Liver (tissue), 8 donors: ENCODE measurements at regions not wholly inside any gene's neighbourhood (a gene's known extent, or its start where the extent isn't known, plus 50 kb on each side); places are given as distances from the start of the nearest gene placed in this dataset.

Experiments used
- DNase-seq: peaks from one replicate; pipeline ENCODE4 v3.0.0-alpha.2; 2017; ENCODE audit warnings: low spot score
- H3K27ac ChIP-seq, 2 donors: one replicate each; pipeline ENCODE4 v1.7.0; 2013; ENCODE audit warnings: inconsistent platforms in 2 of 2, low read length in 2 of 2, control low read depth in 1 of 2, low read depth in 1 of 2, mild to moderate bottlenecking in 1 of 2
- H3K27me3 ChIP-seq, 4 donors: one replicate each; pipeline versions ENCODE4 v1.6.1 to v1.7.0; 2013; ENCODE audit warnings: low read length in 3 of 4, inconsistent platforms in 1 of 4, mild to moderate bottlenecking in 1 of 4, moderate library complexity in 1 of 4; ENCODE audit not compliant: control insufficient read depth in 4 of 4, insufficient read depth in 4 of 4
- H3K36me3 ChIP-seq, 4 donors: one replicate each; pipeline versions ENCODE4 v1.6.1 to v1.7.0; 2013; ENCODE audit warnings: low read length in 3 of 4, mild to moderate bottlenecking in 3 of 4, low read depth in 1 of 4, moderate library complexity in 1 of 4; ENCODE audit not compliant: control insufficient read depth in 4 of 4, insufficient read depth in 3 of 4
- H3K4me1 ChIP-seq, 4 donors: one replicate each; pipeline versions ENCODE4 v1.6.1 to v1.7.0; 2013; ENCODE audit warnings: low read length in 3 of 4, mild to moderate bottlenecking in 3 of 4, moderate library complexity in 1 of 4; ENCODE audit not compliant: control insufficient read depth in 4 of 4, insufficient read depth in 4 of 4
- H3K4me3 ChIP-seq, 3 donors: one replicate each; pipeline versions ENCODE4 v1.6.1 to v1.7.0; 2013; ENCODE audit warnings: low read length in 3 of 3, control low read depth in 1 of 3, low read depth in 1 of 3, mild to moderate bottlenecking in 1 of 3
- H3K9ac ChIP-seq, 2 donors: one replicate each; pipeline ENCODE4 v1.7.0; 2013; ENCODE audit warnings: low read length in 2 of 2, mild to moderate bottlenecking in 2 of 2, moderate library complexity in 2 of 2, control low read depth in 1 of 2, low read depth in 1 of 2
- H3K9me3 ChIP-seq, 4 donors: one replicate each; pipeline versions ENCODE4 v1.6.1 to v1.7.0; 2013; ENCODE audit warnings: low read length in 3 of 4; ENCODE audit not compliant: control insufficient read depth in 4 of 4
- ATF3 ChIP-seq: IDR thresholded peaks from 2 replicates; pipeline ENCODE4 v1.6.1; 2016; ENCODE audit warnings: antibody characterized with exemption
- CTCF ChIP-seq: fragments of 150-350 bp; IDR thresholded peaks from 2 replicates; pipeline ENCODE4 v1.5.1; 2017; ENCODE audit warnings: improper control_type of control experiment, low read depth, low read length; ENCODE audit not compliant: missing input control
- EGR1 ChIP-seq, 2 donors: IDR thresholded peaks; 2 replicates each; pipeline ENCODE4 v1.6.1; 2016 to 2018; ENCODE audit warnings: antibody characterized with exemption in 2 of 2, low read depth in 2 of 2
- FOXA2 ChIP-seq: IDR thresholded peaks from 2 replicates; pipeline ENCODE4 v1.6.1; 2016; ENCODE audit warnings: antibody characterized with exemption
- GABPA ChIP-seq, 2 donors: IDR thresholded peaks in 1 of 2; conservative IDR thresholded peaks in 1 of 2; 2 replicates each; pipeline ENCODE4 v1.6.1; 2016; ENCODE audit warnings: antibody characterized with exemption in 2 of 2, mild to moderate bottlenecking in 1 of 2, moderate library complexity in 1 of 2
- HNF4A ChIP-seq, 2 donors: conservative IDR thresholded peaks; 2 replicates each; pipeline ENCODE4 v1.6.1; 2016; ENCODE audit warnings: antibody characterized with exemption in 2 of 2, mild to moderate bottlenecking in 2 of 2
- HNF4G ChIP-seq: IDR thresholded peaks from 2 replicates; pipeline ENCODE4 v1.6.1; 2016; ENCODE audit warnings: antibody characterized with exemption
- JUND ChIP-seq, 2 donors: IDR thresholded peaks; 2 replicates each; pipeline ENCODE4 v1.6.1; 2016; ENCODE audit warnings: antibody characterized with exemption in 2 of 2
- MAX ChIP-seq: IDR thresholded peaks from 2 replicates; pipeline ENCODE4 v1.6.1; 2016; ENCODE audit warnings: antibody characterized with exemption
- NR2F2 ChIP-seq: IDR thresholded peaks from 2 replicates; pipeline ENCODE4 v1.6.1; 2016; ENCODE audit warnings: antibody characterized with exemption
- RAD21 ChIP-seq, 2 donors: IDR thresholded peaks; 2 replicates each; pipeline ENCODE4 v1.6.1; 2016; ENCODE audit warnings: antibody characterized with exemption in 2 of 2, mild to moderate bottlenecking in 2 of 2
- REST ChIP-seq: IDR thresholded peaks from 2 replicates; pipeline ENCODE4 v1.6.1; 2016; ENCODE audit warnings: antibody characterized with exemption, mild to moderate bottlenecking
- RXRA ChIP-seq, 2 donors: IDR thresholded peaks; 2 replicates each; pipeline ENCODE4 v1.6.1; 2017 to 2018; ENCODE audit warnings: antibody characterized with exemption in 2 of 2, mild to moderate bottlenecking in 1 of 2
- SP1 ChIP-seq: IDR thresholded peaks from 2 replicates; pipeline ENCODE4 v1.6.1; 2018; ENCODE audit warnings: antibody characterized with exemption, mild to moderate bottlenecking
- YY1 ChIP-seq: IDR thresholded peaks from 2 replicates; pipeline ENCODE4 v1.6.1; 2016; ENCODE audit warnings: antibody characterized with exemption, mild to moderate bottlenecking
- ZBTB33 ChIP-seq: IDR thresholded peaks from 2 replicates; pipeline ENCODE4 v1.6.1; 2016; ENCODE audit warnings: antibody characterized with exemption
- WGBS: extraction: QIAGEN DNeasy Blood & Tissue Kit; methylation state at CpG from one replicate; pipeline ENCODE4 v1.1.7; 2013; 5-methylcytosine and 5-hydroxymethylcytosine counted together
- donor health status: healthy.
- donor health status: healthy.
- donor health status: healthy.
- donor health status: healthy.
- donor health status: healthy.

- Histone ChIP-seq H3K27me3 (peaks cover 0 to 4% (median 0%) of the 10 kb centered on the region in 4 donors), H3K36me3 (no peaks in the 10 kb centered on the region), H3K27ac (no peak overlapping the region), H3K9ac (no peak overlapping the region), H3K9me3 (no peaks in the 10 kb centered on the region), H3K4me3 (no peak overlapping the region), H3K4me1 (no peaks in the 10 kb centered on the region)
- DNase-seq = no peak
- TF ChIP-seq REST (no peak), ATF3 (no peak), SP1 (no peak), RXRA (IDR thresholded peaks at IDR 0.05) (no peak), YY1 (no peak), GABPA (IDR thresholded peaks at IDR 0.05 in 1 of 2, conservative IDR thresholded peaks at IDR 0.05 in 1 of 2) (no peak), HNF4G (no peak), ZBTB33 (no peak)
- WGBS = 71% methylated on average over 3 of the region's 3 CpGs
These were observed 411.6 kb downstream of the BRINP1 start for GRCh38 chr9:118957585-118957984.

GRCh38 chr9:118959366-118959765 lies 409.9 kb downstream of the BRINP1 start:
- Histone ChIP-seq H3K27me3 (peaks cover 0 to 4% (median 0%) of the 10 kb centered on the region in 4 donors), H3K9ac (no peak overlapping the region), H3K4me1 (no peaks in the 10 kb centered on the region), H3K9me3 (no peaks in the 10 kb centered on the region), H3K27ac (no peak overlapping the region), H3K4me3 (no peak overlapping the region), H3K36me3 (no peaks in the 10 kb centered on the region)
- TF ChIP-seq HNF4A (conservative IDR thresholded peaks at IDR 0.05) = no peak
- no peak for TF ChIP-seq NR2F2
- no peak for TF ChIP-seq JUND (IDR thresholded peaks at IDR 0.05)
- no peak for TF ChIP-seq HNF4G
- no peak for TF ChIP-seq RXRA (IDR thresholded peaks at IDR 0.05)
- TF ChIP-seq CTCF = no peak
- TF ChIP-seq EGR1 (IDR thresholded peaks at IDR 0.05; ENCODE audit: low read depth in 2 of 2) = no peak
- TF ChIP-seq SP1 = no peak
- no peak for TF ChIP-seq MAX
- TF ChIP-seq REST = no peak
- no peak for TF ChIP-seq FOXA2
- no peak for TF ChIP-seq RAD21 (IDR thresholded peaks at IDR 0.05)
- DNase-seq = no peak
- 56% methylated on average over 5 of the region's 5 CpGs for WGBS
